ENCODE measurements at regions not wholly inside any gene's neighbourhood (a gene's known extent, or its start where the extent isn't known, plus 50 kb on each side); places are given as distances from the start of the nearest gene placed in this dataset.

DNA sequence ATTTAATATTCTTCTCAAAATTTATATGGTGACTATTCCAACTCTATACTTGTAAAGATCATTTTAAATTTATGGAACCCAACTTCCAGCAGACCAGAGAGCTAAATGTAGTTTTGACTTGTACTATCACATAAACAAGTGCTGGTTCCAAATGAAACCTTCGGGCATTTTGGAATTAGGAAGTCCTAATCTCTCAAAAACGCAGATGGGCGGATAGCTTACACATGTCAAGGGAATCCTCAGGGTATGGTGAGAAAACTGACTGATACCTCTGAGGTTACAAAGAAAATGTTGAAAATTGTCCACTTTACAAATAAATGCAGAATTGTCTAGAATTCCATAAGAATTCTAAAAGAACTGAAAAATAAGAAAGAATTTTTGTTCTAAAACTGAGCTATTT is 224.1 kb downstream of the SS18 start:
- DNase-seq: no peak

DNA sequence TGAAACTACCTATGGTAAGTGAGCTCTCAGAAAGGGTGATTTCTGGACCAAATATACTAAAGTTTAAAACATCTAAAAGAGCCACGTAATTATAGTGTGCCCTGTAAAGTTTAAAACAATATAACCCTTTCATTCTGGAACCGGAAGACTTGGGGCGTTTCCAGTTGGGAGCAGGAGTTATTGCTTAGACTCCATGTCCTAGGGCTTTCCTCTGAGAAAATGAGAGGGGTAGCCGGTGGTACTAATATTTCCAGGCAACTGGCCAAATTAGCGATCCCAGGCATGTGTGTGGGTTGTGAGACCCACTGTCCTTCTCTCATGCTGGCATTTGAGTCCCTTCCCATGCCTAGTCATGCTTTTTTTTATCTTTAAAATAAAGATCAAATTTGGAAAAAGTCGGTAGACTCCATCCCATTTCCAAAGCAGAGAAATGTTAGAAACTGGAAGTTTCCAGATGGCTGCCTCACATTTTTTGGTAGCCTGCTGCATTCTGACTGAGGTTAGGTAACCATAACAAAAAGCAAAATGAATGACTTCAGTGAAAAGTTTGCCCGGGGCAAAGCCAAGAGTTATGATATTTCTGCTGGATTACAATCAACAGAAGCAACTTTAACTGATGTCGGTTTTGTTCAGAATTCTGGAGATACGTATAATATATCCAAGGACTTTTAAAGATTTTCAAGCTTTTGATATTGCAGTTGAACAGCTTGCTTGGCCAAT is 227.4 kb downstream of the SS18 start:
- DNase-seq: no peak

DNA sequence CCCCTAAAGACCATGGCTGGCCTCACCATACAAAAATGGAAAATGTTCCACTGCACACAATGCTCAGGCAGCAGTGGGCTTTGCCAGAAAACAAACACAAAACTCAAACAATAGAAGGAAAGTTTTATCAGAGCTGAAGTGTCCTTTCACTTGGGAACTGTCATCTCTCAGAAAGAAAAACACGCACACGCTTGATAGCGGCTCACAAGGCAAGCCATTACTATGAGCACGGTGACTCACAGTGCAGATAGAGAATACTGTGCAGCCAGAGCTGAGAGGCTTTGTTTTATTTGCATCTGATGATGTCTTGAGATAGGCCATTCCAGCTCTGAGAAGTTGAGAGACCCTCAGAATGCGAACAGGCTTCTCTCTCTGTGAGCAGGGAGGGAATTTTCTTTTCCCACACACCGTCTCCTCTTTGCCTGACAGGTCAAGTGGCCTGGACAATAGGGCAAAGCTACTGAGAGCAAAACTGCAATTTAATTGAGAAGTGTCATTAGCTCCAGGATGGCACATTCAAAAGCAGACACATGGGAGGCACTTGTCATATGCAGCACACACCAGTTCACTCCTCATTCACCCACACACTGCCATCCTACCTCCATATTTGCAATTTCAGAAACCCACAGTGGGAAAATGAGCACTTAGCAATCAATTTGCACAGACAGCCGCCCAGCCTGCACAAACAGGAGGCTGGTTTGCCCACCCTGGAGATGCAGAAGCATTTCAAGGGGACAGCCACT is 236.6 kb downstream of the SS18 start:
- no peak for DNase-seq

DNA sequence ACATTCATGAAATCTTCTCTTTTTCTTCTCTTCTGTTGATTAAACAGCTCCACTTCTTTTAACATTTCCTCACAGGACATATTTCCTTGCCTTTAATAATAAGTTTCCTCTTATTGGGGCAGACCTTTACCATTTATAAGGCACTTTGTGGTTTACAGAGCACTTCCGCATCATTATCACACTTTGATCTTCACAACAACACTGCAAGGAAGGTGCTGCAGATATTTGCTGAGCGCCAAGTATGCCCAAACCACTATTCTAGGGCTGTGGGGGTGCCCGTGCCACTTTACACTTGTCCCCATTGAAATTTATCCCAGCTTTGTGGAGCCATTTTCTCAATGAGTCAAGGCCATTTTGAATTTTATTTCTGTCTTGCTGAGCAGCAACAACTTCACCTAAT is 246.6 kb downstream of the SS18 start:
- no peak for DNase-seq

DNA sequence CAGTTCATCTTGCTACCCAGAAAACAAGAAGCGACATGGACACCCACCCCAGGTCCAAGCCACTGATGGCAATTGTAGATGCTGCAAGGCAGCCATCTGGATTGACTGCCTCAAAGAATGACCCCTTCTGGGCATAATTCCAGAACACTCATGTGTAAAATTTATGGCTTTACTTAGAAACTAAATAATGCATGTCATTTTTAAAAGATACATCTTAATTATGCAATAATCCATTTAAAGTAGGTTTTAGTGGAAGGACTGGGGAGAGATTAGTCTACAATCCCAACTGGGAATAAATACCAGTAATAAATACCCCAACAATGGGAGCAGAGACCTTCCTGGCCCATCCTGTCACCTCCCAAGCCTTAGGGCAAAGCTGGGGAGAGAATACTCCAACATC is 247.7 kb downstream of the SS18 start:
- no peak for DNase-seq

DNA sequence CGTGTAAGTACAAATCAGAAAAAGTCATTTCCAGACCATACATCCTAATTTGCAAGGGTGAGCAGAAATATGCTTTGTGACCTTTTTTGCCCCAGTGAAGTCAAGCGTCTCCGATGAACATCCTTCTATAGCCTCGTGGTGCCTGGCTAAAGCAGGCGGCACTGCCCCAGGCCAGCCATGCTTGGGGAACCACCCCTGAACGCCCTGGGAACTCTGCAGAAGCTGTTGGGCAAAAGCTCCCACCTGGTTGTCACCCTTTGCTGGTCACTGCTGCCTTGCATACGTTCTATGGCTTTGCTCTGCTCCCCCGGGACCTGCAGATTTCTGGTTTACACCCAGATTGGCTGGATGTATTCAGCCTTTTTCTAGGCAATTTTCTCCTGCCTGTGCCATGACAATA is 256.4 kb downstream of the SS18 start:
- no peak for DNase-seq

DNA sequence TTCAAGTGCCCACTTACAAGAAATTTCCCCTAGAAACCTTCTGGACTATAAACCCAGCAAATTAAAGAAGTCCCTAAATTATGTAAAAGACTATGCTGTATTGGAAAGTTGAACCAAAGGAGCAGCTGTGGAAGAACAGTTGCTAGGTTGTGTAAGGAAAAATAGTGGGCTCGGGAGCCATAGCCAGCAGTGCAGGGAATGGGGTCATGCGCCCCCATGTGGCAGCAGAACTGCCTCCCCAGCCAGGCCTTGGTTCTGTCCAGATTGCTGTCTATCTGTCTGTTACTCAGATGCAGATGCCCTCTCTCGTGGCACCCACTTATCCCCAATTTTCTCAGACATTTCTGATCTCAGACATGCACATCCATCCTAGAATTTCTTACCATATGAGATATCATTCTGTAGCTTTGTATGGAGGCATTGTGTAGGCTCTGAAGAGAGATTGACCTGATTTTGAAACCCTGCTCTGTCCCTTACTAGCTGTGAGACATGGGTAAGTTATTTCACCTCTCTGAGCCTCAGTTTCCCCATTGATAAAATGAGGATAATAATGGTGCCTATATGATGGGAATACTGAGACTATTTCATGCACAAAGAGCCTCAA is 258.3 kb downstream of the SS18 start:
- DNase-seq: no peak

DNA sequence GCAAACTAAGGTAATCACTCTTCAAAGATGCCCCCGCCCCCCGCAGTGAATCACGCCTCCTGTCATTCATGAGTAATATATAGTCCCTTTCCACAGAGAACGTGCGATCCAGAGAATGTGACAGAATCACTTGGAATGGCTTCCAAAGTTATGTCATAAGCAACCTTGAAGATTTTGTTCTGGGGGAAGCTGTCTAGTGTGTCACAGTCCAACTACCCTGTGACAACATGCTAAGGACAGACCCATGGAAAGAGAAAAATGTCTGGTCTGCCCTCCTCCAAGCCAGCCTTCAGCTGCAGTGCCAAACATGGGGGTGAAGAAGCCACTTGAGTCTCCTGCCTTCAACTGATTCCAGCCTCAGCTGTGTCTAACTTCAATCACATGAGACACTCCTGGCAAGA is 259.1 kb downstream of the SS18 start:
- no peak for DNase-seq

DNA sequence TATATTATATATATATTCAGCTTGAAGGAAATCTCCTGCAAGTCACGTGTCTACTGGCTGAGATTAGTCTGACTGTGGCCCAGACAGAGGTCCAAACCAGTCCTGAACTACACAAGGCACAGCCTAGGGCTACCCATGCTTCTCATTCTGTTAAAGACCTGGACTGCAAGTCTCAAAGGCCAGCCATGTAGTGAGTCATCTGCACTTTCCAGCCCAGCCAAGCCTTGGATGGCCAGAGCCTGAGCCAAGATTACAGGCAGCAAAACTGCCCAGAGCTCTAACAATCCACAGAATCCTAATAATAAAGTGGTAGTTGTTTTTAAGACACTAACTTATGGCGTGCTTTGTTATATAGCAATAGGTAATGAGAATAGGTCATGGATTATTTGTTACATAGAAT is 259.6 kb downstream of the SS18 start:
- no peak for DNase-seq

DNA sequence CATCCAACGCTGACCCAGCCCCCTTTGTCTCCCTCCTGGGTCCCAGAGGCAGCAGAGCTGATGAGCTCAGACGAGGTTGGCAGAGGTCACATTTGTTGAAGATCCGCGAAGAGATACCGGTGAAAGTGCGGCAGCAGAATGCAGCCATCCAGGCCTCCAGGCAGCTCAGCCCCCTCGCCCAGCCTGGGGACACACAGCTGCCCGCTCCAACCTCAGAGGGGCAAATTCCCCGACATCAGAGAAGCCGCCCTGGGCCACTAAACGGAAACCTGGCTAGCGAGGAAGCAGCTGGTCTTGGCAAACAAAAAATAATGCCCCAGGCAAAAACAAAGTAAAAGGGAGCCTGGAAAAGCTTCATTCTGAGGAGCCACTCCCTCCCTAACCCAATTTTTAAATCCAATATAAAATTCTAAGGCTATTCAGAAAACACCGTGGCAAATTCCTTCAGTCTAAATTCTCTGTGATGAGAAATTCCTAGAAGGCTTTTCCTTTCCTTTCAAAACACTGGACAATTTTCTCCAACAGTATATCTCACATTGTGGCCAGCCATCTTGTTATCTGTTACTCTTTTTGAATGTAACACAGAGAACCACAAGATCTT is 262.4 kb downstream of the SS18 start:
- no peak for DNase-seq

DNA sequence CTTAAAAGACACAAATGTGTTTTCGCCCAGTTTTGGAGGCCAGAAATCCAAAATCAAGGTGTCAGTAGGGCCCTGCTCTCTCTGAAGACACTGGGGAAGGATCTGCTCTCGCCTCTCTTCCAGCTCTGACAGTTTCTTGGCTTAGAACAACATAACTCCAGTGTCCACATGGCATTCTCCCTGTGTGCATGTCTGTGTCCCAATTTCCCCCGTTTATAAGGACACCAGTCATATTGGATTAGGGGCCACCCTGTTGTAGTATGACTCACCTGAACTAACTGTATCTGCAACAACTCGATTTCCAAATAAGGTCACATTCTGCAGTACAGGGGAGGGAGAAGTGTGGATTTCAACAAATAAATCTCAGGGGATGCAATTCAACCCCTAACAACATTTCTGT is 263.2 kb downstream of the SS18 start:
- no peak for DNase-seq

DNA sequence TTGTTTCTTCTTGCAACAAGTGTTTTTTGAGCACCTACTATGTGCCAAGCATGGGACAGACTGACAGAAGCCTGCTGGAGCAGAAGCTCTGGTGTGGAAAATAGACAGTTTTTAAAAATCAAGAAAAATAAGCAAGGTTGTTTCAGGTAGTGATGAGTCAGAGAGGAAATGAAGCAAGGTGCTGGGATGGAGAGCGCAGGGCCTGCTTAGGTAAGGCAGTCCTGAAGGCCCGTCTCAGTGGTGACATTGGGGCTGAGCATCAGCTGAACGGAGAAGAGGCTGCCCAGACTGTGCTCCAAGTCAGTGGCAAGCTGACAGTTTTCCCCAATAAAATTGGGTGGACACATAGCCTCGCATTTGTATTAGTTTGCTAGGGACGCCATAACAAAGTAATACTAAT is 263.6 kb downstream of the SS18 start:
- no peak for DNase-seq

DNA sequence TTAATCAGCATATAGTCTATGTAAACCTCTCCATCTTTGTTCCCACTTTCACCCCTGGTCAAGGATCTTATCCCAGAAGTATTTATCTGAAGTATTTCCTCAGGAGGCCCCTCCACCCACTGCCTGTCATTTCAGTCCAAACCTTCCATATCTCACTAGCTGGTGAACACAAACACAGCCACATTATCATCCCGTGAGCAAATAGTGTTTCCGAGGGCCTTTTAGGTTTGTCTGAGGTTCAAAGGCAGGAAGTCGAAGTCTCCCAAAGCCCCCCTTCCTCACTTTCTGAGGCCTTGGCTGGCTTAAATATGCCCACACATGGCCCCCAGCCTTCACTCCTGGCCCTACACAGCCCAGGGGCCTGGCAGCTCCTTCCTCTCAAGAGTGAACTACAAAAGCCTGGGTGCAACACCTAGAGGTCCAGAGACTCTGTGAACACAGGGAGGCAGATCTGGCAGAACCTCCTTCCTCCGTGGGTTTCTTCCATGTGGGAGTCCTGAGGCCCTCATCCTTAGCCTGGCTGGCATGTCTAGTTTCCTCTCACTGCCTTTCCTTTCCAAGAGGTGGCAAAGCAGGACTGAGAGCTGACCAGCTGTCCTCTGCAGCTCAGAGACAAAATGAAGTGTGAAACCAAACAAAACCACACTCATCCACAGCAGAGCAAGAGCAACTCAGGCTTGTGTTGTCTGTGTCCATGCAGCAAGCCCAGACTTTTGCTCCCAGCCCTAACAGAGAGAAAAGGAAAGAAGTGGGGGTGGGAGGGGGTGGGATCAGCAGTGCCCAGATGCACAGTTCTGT is 264.2 kb downstream of the SS18 start:
- no peak for DNase-seq

DNA sequence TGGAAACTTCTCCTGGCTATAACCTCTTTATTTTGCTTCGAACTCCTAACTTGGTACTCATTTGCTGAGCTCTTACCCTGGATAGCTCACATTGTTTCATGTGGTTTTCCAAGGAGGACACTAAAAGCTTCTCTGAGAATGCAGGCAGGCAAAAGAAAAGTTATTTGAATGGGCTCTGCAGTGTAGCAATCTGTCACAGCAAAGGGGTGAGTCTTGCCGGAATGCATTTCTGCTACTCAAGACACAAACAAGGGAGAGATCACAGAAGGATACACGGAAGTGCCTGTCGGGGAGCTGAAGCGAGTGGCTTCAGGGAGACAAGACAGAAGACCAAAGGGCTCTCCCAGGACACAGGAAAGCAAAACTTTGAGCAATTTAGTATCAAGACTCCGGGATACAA is 265.4 kb downstream of the SS18 start:
- DNase-seq: no peak

DNA sequence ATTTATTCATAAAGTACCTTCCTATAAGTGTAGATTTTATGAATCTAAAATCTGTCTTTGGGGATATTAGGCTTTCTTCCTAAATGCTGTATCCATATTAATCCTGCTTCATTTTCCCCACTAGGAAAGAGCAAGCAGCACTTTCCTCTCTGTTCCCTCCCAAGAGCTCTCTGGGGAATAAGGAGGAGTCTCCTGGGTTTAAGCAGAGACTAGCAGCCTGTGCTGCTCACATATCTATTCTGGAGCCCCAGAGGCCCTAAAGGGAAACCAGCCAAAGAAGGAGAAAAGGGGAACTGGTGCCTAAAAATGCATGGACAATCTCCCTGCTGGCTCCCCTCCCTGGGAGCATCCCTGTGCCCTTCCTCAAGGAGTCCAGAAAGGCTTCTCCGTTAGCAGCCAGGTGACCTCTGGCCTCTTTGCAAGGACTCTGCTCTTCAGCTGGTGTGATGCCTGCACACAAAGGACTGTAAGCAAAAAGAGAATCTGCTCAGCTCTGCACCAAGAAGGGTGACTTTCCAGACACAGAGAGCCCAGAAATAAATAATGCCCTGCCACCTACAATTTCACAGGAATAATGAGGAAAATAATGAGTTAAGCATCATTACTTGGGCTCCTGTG is 270.6 kb downstream of the SS18 start:
- no peak for DNase-seq

DNA sequence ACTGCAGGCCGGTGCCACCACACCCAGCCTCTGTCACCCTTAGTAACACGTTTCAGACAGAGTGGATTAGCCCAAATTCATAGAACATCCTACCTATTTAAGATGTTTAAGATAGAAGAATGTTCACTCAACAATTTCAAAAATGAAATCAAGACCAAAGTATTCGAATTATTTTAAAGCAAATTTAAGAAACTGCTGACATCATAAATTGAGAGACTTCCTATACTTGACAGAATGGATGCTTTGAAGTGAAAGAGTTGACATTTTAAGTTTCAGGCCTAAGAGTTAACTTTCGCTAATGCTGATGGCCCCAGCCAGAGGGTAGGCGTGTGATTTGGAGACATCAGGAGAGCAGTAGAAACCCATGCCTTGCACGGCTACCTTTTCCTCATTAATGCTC is 271.9 kb downstream of the SS18 start:
- DNase-seq: no peak

DNA sequence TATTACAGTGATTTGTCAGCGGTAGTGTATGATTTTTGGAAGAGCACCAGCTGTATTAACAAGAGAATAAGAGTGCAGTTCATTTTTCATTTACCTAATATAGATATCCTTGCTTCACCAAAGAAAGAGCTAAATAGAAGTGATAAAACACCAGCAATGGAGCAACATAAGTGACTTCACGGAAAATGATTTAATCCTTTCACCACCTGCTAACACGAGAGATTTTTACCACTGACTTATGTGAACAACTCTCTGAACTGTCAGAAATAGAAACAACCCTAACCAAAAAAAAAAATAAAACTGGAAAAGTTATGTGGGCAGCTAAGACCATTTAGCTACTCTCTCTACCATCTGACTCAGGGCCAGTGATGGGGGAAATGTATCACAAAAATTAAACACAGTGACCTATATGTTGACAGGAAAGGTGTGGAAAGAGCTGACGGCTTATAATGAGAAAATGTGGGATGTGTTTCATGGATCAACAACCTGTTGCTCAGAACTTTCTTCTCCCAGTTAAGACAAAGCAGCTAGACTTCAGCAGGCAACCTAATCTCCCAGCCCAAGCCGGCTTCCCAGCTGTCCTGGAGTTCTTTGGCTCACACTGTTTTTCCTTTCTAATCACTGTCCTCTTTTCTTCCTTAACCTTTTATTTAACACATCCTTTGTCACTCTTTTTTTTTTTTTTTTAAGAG is 272.7 kb downstream of the SS18 start:
- no peak for DNase-seq

DNA sequence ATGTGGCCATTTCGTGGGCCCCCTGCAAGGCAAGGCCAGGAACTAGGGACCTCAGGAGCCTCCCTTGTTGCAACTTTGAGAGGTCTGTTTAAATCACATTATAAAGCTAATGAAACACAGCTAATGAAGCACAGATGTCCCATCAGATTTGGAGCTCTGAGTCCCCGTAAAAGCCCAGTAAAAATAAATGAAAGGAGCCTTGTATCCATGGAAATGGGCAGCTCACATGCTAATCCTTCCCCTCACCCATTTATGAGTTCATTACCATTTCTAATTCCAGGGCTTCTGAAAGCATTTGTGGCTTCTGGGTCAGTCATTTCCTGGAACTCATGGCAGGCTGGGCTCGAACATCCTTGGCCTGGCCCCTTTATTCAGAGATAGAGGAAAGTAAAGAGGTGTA is 274.8 kb downstream of the SS18 start:
- no peak for DNase-seq

DNA sequence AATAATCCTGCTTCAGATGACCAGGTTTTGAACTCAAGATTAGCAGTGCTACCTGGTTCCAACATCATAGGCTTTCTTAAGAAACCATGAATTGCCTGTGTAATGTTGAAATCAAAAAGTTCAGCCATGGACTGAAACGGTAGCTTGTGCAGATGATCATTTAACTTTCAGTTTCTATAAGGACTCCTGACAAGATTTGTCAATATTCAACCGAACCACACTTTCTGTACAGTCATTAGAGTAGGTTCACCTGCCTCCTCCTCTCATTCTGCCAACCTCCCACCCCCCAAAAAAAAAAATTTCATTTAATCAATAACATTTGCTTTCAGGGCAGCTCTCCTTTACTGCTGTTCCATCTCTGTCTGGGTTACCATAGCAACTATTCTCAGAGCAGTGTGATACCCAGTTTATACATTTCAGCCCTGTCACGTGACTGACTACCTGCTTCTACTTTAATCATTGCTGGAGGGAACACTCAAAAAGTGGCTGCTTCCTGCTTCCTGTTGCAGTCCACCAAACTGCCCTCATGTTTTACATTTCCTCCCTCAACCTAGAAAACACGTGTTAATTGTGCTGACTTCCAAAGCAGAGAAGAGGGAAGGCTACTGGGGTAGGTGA is 275.5 kb downstream of the SS18 start:
- DNase-seq: no peak

DNA sequence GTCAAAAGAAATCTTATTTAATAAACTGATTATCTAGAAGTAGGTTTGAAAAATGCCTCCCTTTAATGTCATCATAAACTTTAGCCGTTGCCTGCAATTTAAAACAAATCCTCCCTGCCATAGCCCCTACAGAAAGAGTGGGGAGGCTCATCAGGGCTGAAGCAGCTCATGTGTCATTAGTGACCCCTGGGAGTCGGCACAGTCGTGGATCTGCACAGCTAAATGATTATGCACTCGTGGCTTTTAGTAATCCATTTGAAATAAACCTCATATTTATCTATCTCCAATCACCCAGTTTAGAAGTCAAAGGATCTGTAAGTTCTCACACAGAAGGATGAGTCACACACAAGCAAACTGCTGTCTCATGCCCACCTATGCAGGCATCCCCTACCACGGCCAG is 277.3 kb downstream of the SS18 start:
- no peak for DNase-seq

DNA sequence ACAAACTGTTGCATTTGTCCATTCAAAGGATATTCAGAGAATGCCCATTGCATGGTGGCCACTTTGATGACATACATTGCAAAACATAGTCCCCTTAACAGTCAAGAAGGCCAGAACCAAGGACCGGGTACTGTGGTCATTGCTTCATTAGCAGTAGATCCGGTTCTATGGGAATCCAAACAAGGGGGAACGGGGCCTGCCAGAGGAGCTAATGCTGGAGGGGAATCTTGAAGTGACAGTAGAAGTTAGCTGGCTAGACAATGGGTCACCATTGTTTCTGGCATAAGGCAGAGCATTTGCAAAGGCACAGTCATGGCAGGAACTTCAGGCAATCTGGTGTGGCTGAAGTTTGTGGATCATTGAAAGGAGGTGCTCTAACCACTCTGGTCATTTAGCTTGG is 279.7 kb downstream of the SS18 start:
- DNase-seq: no peak

DNA sequence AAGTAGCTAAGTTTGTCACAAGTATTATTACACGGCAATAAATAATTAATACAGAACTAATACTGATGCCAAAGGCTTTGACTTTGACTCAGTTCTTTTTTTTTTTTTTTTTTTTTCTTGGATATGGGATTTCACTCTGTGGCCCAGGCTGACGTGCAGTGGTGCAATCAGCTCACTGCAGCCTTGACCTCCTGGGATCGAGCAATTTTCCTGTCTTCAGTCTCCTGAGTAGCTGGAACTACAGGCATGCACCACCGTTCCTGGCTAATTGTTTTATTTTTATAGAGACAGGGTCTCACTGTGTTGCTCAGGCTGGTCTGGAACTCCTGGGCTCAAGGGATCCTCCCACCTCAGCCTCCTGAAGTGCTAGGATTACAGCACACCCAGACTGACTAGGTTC is 284.5 kb downstream of the SS18 start:
- DNase-seq: no peak
